K562 (cell line): ENCODE measurements at regions not wholly inside any gene's neighbourhood (a gene's known extent, or its start where the extent isn't known, plus 50 kb on each side); places are given as distances from the start of the nearest gene placed in this dataset.

ENCODE experiments used
- ATAC-seq: fragments of 200-7000 bp; cut with Tn5 transposase; 3 replicates; pipeline ENCODE4 v1.9.1; 2020; ENCODE audit warnings: moderate library complexity
- BruUV-seq: library from RNA; stranded (reverse); fragments of 400-500 nt; replicated peaks from 2 replicates; lab custom pipeline; 2021; lab: Mats Ljungman, UMichigan
- CTCF ChIA-PET: fragments of 300-600 bp; formaldehyde crosslinking; extraction: SDS; loops from one replicate; lab custom pipeline; 2021; ENCODE audit warnings: low intra/inter-chr PET ratio; lab: Yijun Ruan, JAX
- POLR2A ChIA-PET: fragments of 300-600, 350-650 bp; sonication (Branson Sonifier 250); formaldehyde crosslinking; extraction: SDS; loops from one replicate; lab custom pipeline; 2021; ENCODE audit warnings: antibody characterized with exemption, inconsistent platforms; lab: Yijun Ruan, JAX
- DNase-seq, 4 experiments: peaks; one replicate each; pipeline versions ENCODE4 v3.0.0 to v3.0.0-alpha.2; 2011 to 2018; ENCODE audit warnings: low spot score in 3 of 4, mixed read lengths in 3 of 4; ENCODE audit errors: extremely low read depth in 1 of 4
- FAIRE-seq: peaks from 2 replicates; lab custom pipeline; 2011; peaks lifted over from hg19 to GRCh38; lab: Jason Lieb, UNC
- H2AFZ ChIP-seq: 2 replicates; pipeline ENCODE4 v1.6.0; 2011; ENCODE audit warnings: low read depth, low read length, control low read depth, inconsistent platforms
- H3K27ac ChIP-seq: fragments of 200-600 bp; 3 replicates; pipeline ENCODE4 v1.8.0; 2011; ENCODE audit warnings: low read depth, mild to moderate bottlenecking, control low read depth, inconsistent platforms, low read length, moderate library complexity, mixed read lengths; ENCODE audit errors: extremely low read depth
- H3K27me3 ChIP-seq, 2 experiments: fragments of 300-600 bp in 1 of 2; 2 replicates in 1 of 2; 3 replicates in 1 of 2; pipeline versions ENCODE4 v1.6.0 to v1.8.0; 2011; ENCODE audit warnings: inconsistent platforms in 2 of 2, low read length in 2 of 2, mild to moderate bottlenecking in 1 of 2, mixed read lengths in 1 of 2, moderate library complexity in 1 of 2; ENCODE audit not compliant: control insufficient read depth in 2 of 2, insufficient read depth in 2 of 2
- H3K36me3 ChIP-seq: fragments of 300-600 bp; 3 replicates; pipeline ENCODE4 v1.8.0; 2011; ENCODE audit warnings: mild to moderate bottlenecking, low read length, inconsistent platforms; ENCODE audit not compliant: control insufficient read depth, insufficient read depth
- H3K4me1 ChIP-seq, 2 experiments: fragments of 200-600 bp in 1 of 2; replicated peaks in 1 of 2; 2 replicates in 1 of 2; 3 replicates in 1 of 2; pipeline versions ENCODE4 v1.5.1 to v1.8.0; 2011; ENCODE audit warnings: inconsistent platforms in 2 of 2, low read length in 2 of 2, mild to moderate bottlenecking in 1 of 2, mixed read lengths in 1 of 2, moderate library complexity in 1 of 2; ENCODE audit not compliant: control insufficient read depth in 2 of 2, insufficient read depth in 2 of 2
- H3K4me2 ChIP-seq: 2 replicates; pipeline ENCODE4 v1.6.1; 2011; ENCODE audit warnings: low read length, control low read depth, inconsistent platforms, mixed read lengths; ENCODE audit not compliant: insufficient read depth
- H3K4me3 ChIP-seq: fragments of 200-600 bp; sonication (generic), shearing (Covaris generic); 2 replicates; pipeline ENCODE4 v1.5.1; 2016; ENCODE audit warnings: control low read depth, inconsistent platforms
- H3K79me2 ChIP-seq: fragments of 200-600 bp; 3 replicates; pipeline ENCODE4 v1.8.0; 2011; ENCODE audit warnings: low read length, inconsistent platforms; ENCODE audit not compliant: control insufficient read depth, insufficient read depth
- H3K9ac ChIP-seq, 2 experiments: 2 replicates each; pipeline versions ENCODE4 v1.6.0 to v1.6.1; 2011; ENCODE audit warnings: low read depth in 2 of 2, low read length in 2 of 2, control low read depth in 1 of 2, inconsistent platforms in 1 of 2, mild to moderate bottlenecking in 1 of 2, mixed read lengths in 1 of 2; ENCODE audit not compliant: insufficient read depth in 1 of 2
- H3K9me1 ChIP-seq: one replicate; pipeline ENCODE4 v1.6.0; 2011; ENCODE audit warnings: inconsistent platforms, mild to moderate bottlenecking, low read length, moderate library complexity; ENCODE audit not compliant: control insufficient read depth, insufficient read depth
- H3K9me3 ChIP-seq: replicated peaks from 2 replicates; pipeline ENCODE4 v1.5.1; 2011; ENCODE audit warnings: low read depth, low read length, inconsistent platforms; ENCODE audit not compliant: control insufficient read depth, insufficient read depth
- H4K20me1 ChIP-seq: replicated peaks from 2 replicates; pipeline ENCODE4 v1.6.1; 2011; ENCODE audit warnings: low read length, inconsistent platforms, mixed read lengths; ENCODE audit not compliant: control insufficient read depth, insufficient read depth
- GTF2A2 ChIP-seq: IDR thresholded peaks from 2 replicates; pipeline ENCODE4 v1.6.1; 2016; ENCODE audit warnings: mild to moderate bottlenecking, missing genetic modification characterization, missing compliant biosample characterization
- HDAC6 ChIP-seq: IDR thresholded peaks from 2 replicates; pipeline ENCODE4 v1.6.1; 2012; ENCODE audit warnings: low read depth, mild to moderate bottlenecking, control low read depth, inconsistent platforms, low read length, moderate library complexity
- HEY1 ChIP-seq: fragments of 250-450 bp; sonication (Bioruptor Pico); IDR thresholded peaks from 2 replicates; pipeline ENCODE4 v1.5.0; 2020; ENCODE audit warnings: mild to moderate bottlenecking, moderate library complexity, borderline replicate concordance
- KLF1 ChIP-seq: fragments of 450-650 bp; IDR thresholded peaks from 2 replicates; pipeline ENCODE4 v1.6.1; 2016; ENCODE audit warnings: missing genetic modification characterization, missing compliant biosample characterization
- KLF10 ChIP-seq: fragments of 250-450 bp; sonication (Bioruptor Pico); IDR thresholded peaks from 2 replicates; pipeline ENCODE4 v1.6.1; 2021; ENCODE audit warnings: matching md5 sums
- MBD2 ChIP-seq: sonication (generic); IDR thresholded peaks from 2 replicates; pipeline ENCODE4 v1.6.1; 2016; ENCODE audit warnings: low read depth, borderline replicate concordance
- MCM5 ChIP-seq: fragments of 450-650 bp; IDR thresholded peaks from 2 replicates; pipeline ENCODE4 v1.6.1; 2016; ENCODE audit warnings: low read depth
- PHB ChIP-seq: fragments of 250-450 bp; sonication (Bioruptor Pico); IDR thresholded peaks from 2 replicates; pipeline ENCODE4 v1.5.0; 2021
- RNF2 ChIP-seq: sonication (generic); IDR thresholded peaks from 2 replicates; pipeline ENCODE4 v1.6.1; 2016
- STAG1 ChIP-seq: sonication (generic); formaldehyde crosslinking; IDR thresholded peaks from 2 replicates; pipeline ENCODE4 v1.5.0; 2020; ENCODE audit warnings: missing genetic modification reagents, borderline replicate concordance
- TEAD1 ChIP-seq, 2 experiments: fragments of 450-650 bp in 1 of 2; sonication (generic) in 1 of 2; formaldehyde crosslinking; IDR thresholded peaks; 2 replicates each; pipeline versions ENCODE4 v1.4.0 to v1.8.0; 2020 to 2022; ENCODE audit warnings: mild to moderate bottlenecking in 2 of 2, missing genetic modification reagents in 1 of 2
- ZKSCAN8 ChIP-seq: fragments of 200-800 bp; sonication (Bioruptor generic); IDR thresholded peaks from 2 replicates; pipeline ENCODE4 v1.6.1; 2016; ENCODE audit warnings: missing genetic modification characterization, missing compliant biosample characterization
- ZNF12 ChIP-seq: sonication (generic); formaldehyde crosslinking; IDR thresholded peaks from 2 replicates; pipeline ENCODE4 v1.4.0; 2020; ENCODE audit warnings: mild to moderate bottlenecking, missing genetic modification reagents
- ZNF143 ChIP-seq: sonication (generic); formaldehyde crosslinking; IDR thresholded peaks from 2 replicates; pipeline ENCODE4 v1.9.0; 2022; ENCODE audit warnings: mild to moderate bottlenecking, missing genetic modification reagents
- ZNF384 ChIP-seq: IDR thresholded peaks from 2 replicates; pipeline ENCODE4 v1.6.1; 2012; ENCODE audit warnings: low read depth, low read length, improper control_type of control experiment
- ZNF75A ChIP-seq: fragments of 450-650 bp; formaldehyde crosslinking; IDR thresholded peaks from 2 replicates; pipeline ENCODE4 v1.4.0; 2020; ENCODE audit warnings: mild to moderate bottlenecking
- WGBS: fragments of 100-300 bp; shearing (Covaris generic); methylation state at CpG from one replicate; pipeline ENCODE4 v1.1.6; 2016; ENCODE audit warnings: low coverage, mixed read lengths; ENCODE audit not compliant: insufficient coverage; ENCODE audit errors: missing lambda C conversion rate; 5-methylcytosine and 5-hydroxymethylcytosine counted together
- in situ Hi-C: fragments of 300-500 bp; cut with MboI; formaldehyde crosslinking; loops from 4 replicates; pipeline ENCODE4 v1.15.0; 2018; ENCODE audit warnings: inconsistent platforms, mixed read lengths
- intact Hi-C: fragments of 100-400 bp; cut with micrococcal nuclease; formaldehyde crosslinking; loops from 2 replicates; pipeline ENCODE4 v1.14.2; 2022
- TF ChIP-seq, protein P1 (sequence below), 2 experiments: fragments of 150-350 bp in 1 of 2; IDR thresholded peaks; 2 replicates each; pipeline ENCODE4 v1.6.1; 2012 to 2016; ENCODE audit warnings: low read depth in 2 of 2, low read length in 2 of 2, mild to moderate bottlenecking in 1 of 2, moderate library complexity in 1 of 2

DNA sequence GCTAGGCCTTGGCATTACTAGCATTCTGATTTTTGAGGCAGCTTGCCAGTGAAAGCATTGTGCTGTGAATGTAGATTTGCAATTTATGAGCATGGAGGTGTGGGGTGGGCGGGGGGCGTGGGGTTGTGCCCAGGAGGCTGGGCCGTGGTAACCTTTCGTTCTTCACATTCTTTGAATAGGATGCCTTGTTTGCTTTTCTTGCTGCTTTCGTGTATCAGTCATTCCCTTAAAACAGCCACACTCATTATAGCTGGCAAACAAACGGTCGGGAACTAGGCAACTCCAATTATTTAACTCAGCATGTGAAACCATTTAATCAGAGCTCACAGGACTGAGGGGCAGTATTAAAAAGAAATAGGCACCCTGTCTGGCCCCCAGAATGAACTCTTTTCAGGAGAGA is 115.9 kb upstream of the PELI2 start:
- Histone ChIP-seq H4K20me1 (no peaks in the 10 kb centered on the region), H3K9ac (no peak overlapping the region), H3K27ac (no peak overlapping the region), H3K4me1 (no peaks in the 10 kb centered on the region), H3K79me2 (no peaks in the 10 kb centered on the region), H2AFZ (no peak overlapping the region), H3K9me3 (no peaks in the 10 kb centered on the region), H3K36me3 (no peaks in the 10 kb centered on the region), H3K27me3 (no peaks in the 10 kb centered on the region), H3K4me2 (no peak overlapping the region), H3K9me1 (no peaks in the 10 kb centered on the region), H3K4me3 (no peak overlapping the region)
- ATAC-seq, result no peak
- no peak for DNase-seq
- intact Hi-C loops, result no loop called here
- no peak for FAIRE-seq
- CTCF ChIA-PET, result no interaction called here
- TF ChIP-seq ZNF143 (CRISPR knock-in tag) (no peak), TEAD1 (CRISPR knock-in tag; IDR thresholded peaks at IDR 0.05) (no peak), PHB (CRISPR knock-in tag) (no peak), KLF10 (CRISPR knock-in tag) (no peak), MBD2 (no peak), STAG1 (no peak), HEY1 (CRISPR knock-in tag) (no peak), KLF1 (no peak), ZNF12 (CRISPR knock-in tag) (no peak), MCM5 (no peak), HDAC6 (no peak), ZNF75A (no peak), ZKSCAN8 (no peak), GTF2A2 (tag) (no peak), ZNF384 (no peak), RNF2 (no peak)
- TF ChIP-seq, protein P1, sequence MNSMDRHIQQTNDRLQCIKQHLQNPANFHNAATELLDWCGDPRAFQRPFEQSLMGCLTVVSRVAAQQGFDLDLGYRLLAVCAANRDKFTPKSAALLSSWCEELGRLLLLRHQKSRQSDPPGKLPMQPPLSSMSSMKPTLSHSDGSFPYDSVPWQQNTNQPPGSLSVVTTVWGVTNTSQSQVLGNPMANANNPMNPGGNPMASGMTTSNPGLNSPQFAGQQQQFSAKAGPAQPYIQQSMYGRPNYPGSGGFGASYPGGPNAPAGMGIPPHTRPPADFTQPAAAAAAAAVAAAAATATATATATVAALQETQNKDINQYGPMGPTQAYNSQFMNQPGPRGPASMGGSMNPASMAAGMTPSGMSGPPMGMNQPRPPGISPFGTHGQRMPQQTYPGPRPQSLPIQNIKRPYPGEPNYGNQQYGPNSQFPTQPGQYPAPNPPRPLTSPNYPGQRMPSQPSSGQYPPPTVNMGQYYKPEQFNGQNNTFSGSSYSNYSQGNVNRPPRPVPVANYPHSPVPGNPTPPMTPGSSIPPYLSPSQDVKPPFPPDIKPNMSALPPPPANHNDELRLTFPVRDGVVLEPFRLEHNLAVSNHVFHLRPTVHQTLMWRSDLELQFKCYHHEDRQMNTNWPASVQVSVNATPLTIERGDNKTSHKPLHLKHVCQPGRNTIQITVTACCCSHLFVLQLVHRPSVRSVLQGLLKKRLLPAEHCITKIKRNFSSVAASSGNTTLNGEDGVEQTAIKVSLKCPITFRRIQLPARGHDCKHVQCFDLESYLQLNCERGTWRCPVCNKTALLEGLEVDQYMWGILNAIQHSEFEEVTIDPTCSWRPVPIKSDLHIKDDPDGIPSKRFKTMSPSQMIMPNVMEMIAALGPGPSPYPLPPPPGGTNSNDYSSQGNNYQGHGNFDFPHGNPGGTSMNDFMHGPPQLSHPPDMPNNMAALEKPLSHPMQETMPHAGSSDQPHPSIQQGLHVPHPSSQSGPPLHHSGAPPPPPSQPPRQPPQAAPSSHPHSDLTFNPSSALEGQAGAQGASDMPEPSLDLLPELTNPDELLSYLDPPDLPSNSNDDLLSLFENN (IDR thresholded peaks at IDR 0.05; ENCODE audit: low read depth in 2 of 2, low read length in 2 of 2), result no peak
- in situ Hi-C loops, result no loop called here
- POLR2A ChIA-PET, result no interaction called here
- BruUV-seq, result no TSS peak
- 2% methylated on average over 6 of the region's 7 CpGs for whole genome bisulfite sequencing
